ENCODE measurements at regions not wholly inside any gene's neighbourhood (a gene's known extent, or its start where the extent isn't known, plus 50 kb on each side); places are given as distances from the start of the nearest gene placed in this dataset.

- DNase-seq (ENCODE audit: low read depth in 4 of 4, low spot score in 3 of 4), result no peak
These were observed 381.9 kb upstream of the EPHA7 start for GRCh38 chr6:93801101-93801847.

GRCh38 chr6:93799226-93799625 is 379.9 kb upstream of the EPHA7 start:
- DNase-seq (ENCODE audit: low read depth in 4 of 4, low spot score in 3 of 4), result no peak

- DNase-seq (ENCODE audit: low read depth in 4 of 4, low spot score in 3 of 4), result no peak
These were observed 374.8 kb upstream of the EPHA7 start for GRCh38 chr6:93794166-93794565.

- no peak for DNase-seq (ENCODE audit: low read depth in 4 of 4, low spot score in 3 of 4)
These were observed 373.4 kb upstream of the EPHA7 start for GRCh38 chr6:93792746-93793145.

- no peak for DNase-seq (ENCODE audit: low read depth in 4 of 4, low spot score in 3 of 4)
These were observed 371.6 kb upstream of the EPHA7 start for GRCh38 chr6:93790981-93791380.

GRCh38 chr6:93789532-93789931 is 370.2 kb upstream of the EPHA7 start:
- no peak for DNase-seq (ENCODE audit: low read depth in 4 of 4, low spot score in 3 of 4)

- no peak for DNase-seq (ENCODE audit: low read depth in 4 of 4, low spot score in 3 of 4)
These were observed 368.5 kb upstream of the EPHA7 start for GRCh38 chr6:93787841-93788240.

- no peak for DNase-seq (ENCODE audit: low read depth in 4 of 4, low spot score in 3 of 4)
These were observed 367.3 kb upstream of the EPHA7 start for GRCh38 chr6:93786474-93787330.

- DNase-seq (ENCODE audit: low read depth in 4 of 4, low spot score in 3 of 4), result no peak
These were observed 366.3 kb upstream of the EPHA7 start for GRCh38 chr6:93785694-93786030.

- DNase-seq (ENCODE audit: low read depth in 4 of 4, low spot score in 3 of 4), result no peak
These were observed 365.7 kb upstream of the EPHA7 start for GRCh38 chr6:93784794-93785693.

GRCh38 chr6:93779086-93779841 is 359.9 kb upstream of the EPHA7 start:
- no peak for DNase-seq (ENCODE audit: low read depth in 4 of 4, low spot score in 3 of 4)

GRCh38 chr6:93759190-93759589 is 339.8 kb upstream of the EPHA7 start:
- DNase-seq (ENCODE audit: low read depth in 4 of 4, low spot score in 3 of 4), result no peak

GRCh38 chr6:93751969-93752368 is 332.6 kb upstream of the EPHA7 start:
- DNase-seq (ENCODE audit: low read depth in 4 of 4, low spot score in 3 of 4), result no peak

- no peak for DNase-seq (ENCODE audit: low read depth in 4 of 4, low spot score in 3 of 4)
These were observed 330.6 kb upstream of the EPHA7 start for GRCh38 chr6:93749930-93750329.

- no peak for DNase-seq (ENCODE audit: low read depth in 4 of 4, low spot score in 3 of 4)
These were observed 329.8 kb upstream of the EPHA7 start for GRCh38 chr6:93749191-93749590.

GRCh38 chr6:93746892-93747291 is 327.5 kb upstream of the EPHA7 start:
- no peak for DNase-seq (ENCODE audit: low read depth in 4 of 4, low spot score in 3 of 4)

GRCh38 chr6:93745306-93745705 is 325.9 kb upstream of the EPHA7 start:
- no peak for DNase-seq (ENCODE audit: low read depth in 4 of 4, low spot score in 3 of 4)

GRCh38 chr6:93735099-93735498 is 315.7 kb upstream of the EPHA7 start:
- no peak for DNase-seq (ENCODE audit: low read depth in 4 of 4, low spot score in 3 of 4)

- no peak for DNase-seq (ENCODE audit: low read depth in 4 of 4, low spot score in 3 of 4)
These were observed 311.9 kb upstream of the EPHA7 start for GRCh38 chr6:93731306-93731705.

GRCh38 chr6:93728150-93728549 is 308.8 kb upstream of the EPHA7 start:
- no peak for DNase-seq (ENCODE audit: low read depth in 4 of 4, low spot score in 3 of 4)

All from left renal pelvis (tissue), 4 donors.